ENCODE measurements at regions not wholly inside any gene's neighbourhood (a gene's known extent, or its start where the extent isn't known, plus 50 kb on each side); places are given as distances from the start of the nearest gene placed in this dataset.

GRCh38 chr4:111506706-111507105, 638.5 kb upstream of the FAM241A start:
- H3K27ac ChIP-seq (ENCODE audit: insufficient read depth, low read length), result peak overlapping the region; percentile 5; the same call in 1 of the 2 replicates
- in situ Hi-C loops (cut with MboI; ENCODE audit: low sequenced_read_pairs) (no loop called here), intact Hi-C loops (cut with micrococcal nuclease) (no loop called here), dilution Hi-C loops (cut with HindIII; ENCODE audit: low sequenced_read_pairs, unreplicated experiment) (no loop called here)
- no peaks in the 10 kb centered on the region for H3K9me1 ChIP-seq (ENCODE audit: insufficient read depth, low read length)
- H3K56ac ChIP-seq (ENCODE audit: extremely low read depth, insufficient read depth, low read length), result no peak overlapping the region
- ChIA-PET CTCF (no interaction called here), POLR2A (ENCODE audit: unreplicated experiment) (no interaction called here)
- H2BK120ac ChIP-seq (ENCODE audit: low read depth, low read length), result 0 out of 2 replicates have a peak overlapping the region, but pooled peaks have one; percentile 25
- H4K5ac ChIP-seq (ENCODE audit: low read depth, low read length), result no peak overlapping the region
- H2AK9ac ChIP-seq (replicated peaks; ENCODE audit: low read depth, low read length, poor library complexity), result no peak overlapping the region
- H3K9me3 ChIP-seq (ENCODE audit: control insufficient read depth, insufficient read depth, low read length), result no peaks in the 10 kb centered on the region
- no peak overlapping the region for H3K23ac ChIP-seq (ENCODE audit: low read depth, low read length)
- no peak for TF ChIP-seq FOS (IDR thresholded peaks at IDR 0.05; ENCODE audit: low read depth, low read length)
- no peak for TF ChIP-seq CTCF (conservative IDR thresholded peaks at IDR 0.05; ENCODE audit: low read depth, low read length)
- TF ChIP-seq USF2 (IDR thresholded peaks at IDR 0.05; ENCODE audit: low read depth, low read length), result no peak
- no peak for TF ChIP-seq MAFK (IDR thresholded peaks at IDR 0.05; ENCODE audit: low read depth, low read length)
- no peak for TF ChIP-seq CHD1 (IDR thresholded peaks at IDR 0.05; ENCODE audit: low read depth, low read length)
- TF ChIP-seq ELK1 (IDR thresholded peaks at IDR 0.05; ENCODE audit: borderline replicate concordance, low read depth, low read length), result no peak
- TF ChIP-seq RFX5 (IDR thresholded peaks at IDR 0.05; ENCODE audit: low read depth, low read length), result no peak
- no peak for TF ChIP-seq CEBPB (IDR thresholded peaks at IDR 0.05; ENCODE audit: low read depth, low read length)
- TF ChIP-seq POLR2A (IDR thresholded peaks at IDR 0.05; ENCODE audit: low read depth, low read length), result no peak
- no peak for TF ChIP-seq MAZ (IDR thresholded peaks at IDR 0.05; ENCODE audit: borderline replicate concordance, low read depth, low read length)
- TF ChIP-seq MXI1 (IDR thresholded peaks at IDR 0.05; ENCODE audit: borderline replicate concordance, low read depth, low read length), result no peak
- TF ChIP-seq BHLHE40 (IDR thresholded peaks at IDR 0.05; ENCODE audit: low read depth, low read length), result no peak
- no peak for TF ChIP-seq NFE2L2 (IDR thresholded peaks at IDR 0.05; ENCODE audit: low read depth, low read length)
- no peak for TF ChIP-seq RCOR1 (IDR thresholded peaks at IDR 0.05; ENCODE audit: insufficient replicate concordance, low read length)
- no peak for TF ChIP-seq SMC3 (IDR thresholded peaks at IDR 0.05; ENCODE audit: low read depth, low read length)
- TF ChIP-seq RAD21 (IDR thresholded peaks at IDR 0.05; ENCODE audit: low read length), result no peak
- no peak overlapping the region for H2BK15ac ChIP-seq (ENCODE audit: low read depth, low read length)
- no peak overlapping the region for H2AFZ ChIP-seq (replicated peaks; ENCODE audit: low read length, poor library complexity)
- H3K4me1 ChIP-seq (ENCODE audit: control insufficient read depth, insufficient read depth, low read length), result no peaks in the 10 kb centered on the region; the same call in 1 of the 2 replicates
- H2BK5ac ChIP-seq (ENCODE audit: low read depth, low read length, poor library complexity, severe bottlenecking), result peak overlapping the region; percentile 34
- H2AK5ac ChIP-seq (ENCODE audit: low read depth, low read length), result no peak overlapping the region
- H3K9ac ChIP-seq (ENCODE audit: low read depth, low read length), result no peak overlapping the region
- ATAC-seq (ENCODE audit: low read depth), result peak; percentile 85
- no peaks in the 10 kb centered on the region for H3K79me1 ChIP-seq (ENCODE audit: low read depth in 1 of 2, low read length in 2 of 2)
- no peak overlapping the region for H3K4me2 ChIP-seq (ENCODE audit: low read depth, low read length)
- no peak overlapping the region for H3K14ac ChIP-seq (replicated peaks; ENCODE audit: low read depth, low read length)
- 0 out of 2 replicates have a peak overlapping the region, but pooled peaks have one; percentile 28 for H2BK20ac ChIP-seq (ENCODE audit: low read depth, low read length)
- no TSS peak for BruUV-seq (replicated peaks)
- no peaks in the 10 kb centered on the region for H3K36me3 ChIP-seq (ENCODE audit: control insufficient read depth, insufficient read depth, low read length)
- no peaks in the 10 kb centered on the region for H3K27me3 ChIP-seq (ENCODE audit: control insufficient read depth, insufficient read depth, low read length)
- no peaks in the 10 kb centered on the region for H4K20me1 ChIP-seq (ENCODE audit: insufficient read depth, low read length)
- no peak overlapping the region for H3K4me3 ChIP-seq (ENCODE audit: insufficient read depth, low read depth, low read length)
- no CpG with 5 or more reads among the region's 2 CpGs for WGBS, 2 experiments (ENCODE audit: extremely low coverage in 2 of 2, insufficient read length in 1 of 2)
- H3K18ac ChIP-seq (ENCODE audit: low read depth, low read length), result no peak overlapping the region
- peak overlapping the region in 1 of 2 experiments; percentile 36; a peak in 1 of 4 replicates for H4K8ac ChIP-seq (ENCODE audit: low read depth in 2 of 2, low read length in 2 of 2)
- peak; percentile 84 for DNase-seq
- no peak overlapping the region for H4K91ac ChIP-seq (ENCODE audit: insufficient read depth, low read depth, low read length)
- H3K4ac ChIP-seq (ENCODE audit: low read depth, low read length), result no peak overlapping the region

Measured in IMR-90 (cell line).